Hepatocyte (in vitro differentiated cells): ENCODE measurements at regions not wholly inside any gene's neighbourhood (a gene's known extent, or its start where the extent isn't known, plus 50 kb on each side); places are given as distances from the start of the nearest gene placed in this dataset.

Source experiments
- DNase-seq: peaks from one replicate; pipeline ENCODE4 v3.0.0-alpha.2; 2016; ENCODE audit warnings: low spot score
- H2AFZ ChIP-seq: fragments of 200-600 bp; sonication (generic); 2 replicates; pipeline ENCODE4 v1.6.0; 2016; ENCODE audit warnings: antibody characterized with exemption, mild to moderate bottlenecking
- H3K27ac ChIP-seq: fragments of 200-600 bp; sonication (generic); 2 replicates; pipeline ENCODE4 v1.5.1; 2016; ENCODE audit warnings: mild to moderate bottlenecking
- H3K27me3 ChIP-seq: fragments of 200-600 bp; sonication (generic); 2 replicates; pipeline ENCODE4 v1.6.1; 2016
- H3K36me3 ChIP-seq: fragments of 200-600 bp; sonication (generic); replicated peaks from 2 replicates; pipeline ENCODE4 v1.5.1; 2016; ENCODE audit warnings: low read depth; ENCODE audit not compliant: insufficient read depth
- H3K4me1 ChIP-seq: fragments of 200-600 bp; sonication (generic); 2 replicates; pipeline ENCODE4 v1.5.1; 2016; ENCODE audit warnings: mild to moderate bottlenecking, moderate library complexity; ENCODE audit not compliant: insufficient read depth
- H3K4me2 ChIP-seq: fragments of 200-600 bp; sonication (generic); 2 replicates; pipeline ENCODE4 v1.6.0; 2016
- H3K4me3 ChIP-seq: fragments of 200-600 bp; sonication (generic); 2 replicates; pipeline ENCODE4 v1.5.1; 2016; ENCODE audit warnings: mild to moderate bottlenecking
- H3K79me2 ChIP-seq: fragments of 200-600 bp; sonication (generic); 2 replicates; pipeline ENCODE4 v1.6.0; 2017; ENCODE audit warnings: mild to moderate bottlenecking
- H3K9me2 ChIP-seq: fragments of 200-600 bp; sonication (generic); replicated peaks from 2 replicates; pipeline ENCODE4 v1.6.0; 2017; ENCODE audit warnings: mild to moderate bottlenecking; ENCODE audit not compliant: insufficient read depth
- H3K9me3 ChIP-seq: fragments of 200-600 bp; sonication (generic); 2 replicates; pipeline ENCODE4 v1.5.1; 2016; ENCODE audit warnings: low read depth, mild to moderate bottlenecking
- H4K20me1 ChIP-seq: fragments of 200-600 bp; sonication (generic); 2 replicates; pipeline ENCODE4 v1.6.0; 2016; ENCODE audit warnings: mild to moderate bottlenecking; ENCODE audit not compliant: insufficient read depth, poor library complexity, severe bottlenecking
- CTCF ChIP-seq: fragments of 200-600 bp; sonication (generic); IDR thresholded peaks from 2 replicates; pipeline ENCODE4 v1.5.1; 2016; ENCODE audit warnings: antibody characterized with exemption, mild to moderate bottlenecking; ENCODE audit not compliant: poor library complexity
- EZH2 ChIP-seq: fragments of 200-600 bp; sonication (generic); IDR thresholded peaks from 2 replicates; pipeline ENCODE4 v1.6.1; 2016; ENCODE audit warnings: antibody characterized with exemption, mild to moderate bottlenecking, borderline replicate concordance
- EZH2phosphoT487 ChIP-seq: fragments of 200-600 bp; sonication (generic); IDR thresholded peaks from one replicate; pipeline ENCODE4 v1.6.1; 2018; ENCODE audit warnings: antibody characterized with exemption, mild to moderate bottlenecking, low read depth, moderate library complexity; ENCODE audit not compliant: unreplicated experiment, severe bottlenecking
- WGBS: methylation state at CpG from one replicate; pipeline ENCODE4 v1.1.6; 2016; ENCODE audit warnings: low lambda C conversion rate; ENCODE audit errors: missing lambda C conversion rate; 5-methylcytosine and 5-hydroxymethylcytosine counted together

GRCh38 chr2:33672389-33672788 lies 73.3 kb upstream of the FAM98A start:
- Histone ChIP-seq H4K20me1 (no peaks in the 10 kb centered on the region), H3K36me3 (no peaks in the 10 kb centered on the region), H3K9me2 (no peaks in the 10 kb centered on the region), H3K79me2 (no peaks in the 10 kb centered on the region), H3K9me3 (no peaks in the 10 kb centered on the region), H3K4me2 (no peak overlapping the region), H3K4me1 (no peaks in the 10 kb centered on the region), H2AFZ (no peak overlapping the region), H3K27ac (no peak overlapping the region), H3K4me3 (no peak overlapping the region), H3K27me3 (no peaks in the 10 kb centered on the region)
- 86% methylated on average over 1 of the region's 1 CpG for WGBS
- TF ChIP-seq EZH2phosphoT487 (no peak), EZH2 (no peak), CTCF (no peak)
- DNase-seq, result no peak

GRCh38 chr2:33671198-33671597 lies 72.1 kb upstream of the FAM98A start:
- Histone ChIP-seq H3K79me2 (no peaks in the 10 kb centered on the region), H3K4me2 (no peak overlapping the region), H3K36me3 (no peaks in the 10 kb centered on the region), H4K20me1 (no peaks in the 10 kb centered on the region), H3K4me3 (no peak overlapping the region), H3K27me3 (no peaks in the 10 kb centered on the region), H3K27ac (no peak overlapping the region), H3K9me2 (no peaks in the 10 kb centered on the region), H2AFZ (no peak overlapping the region), H3K4me1 (no peaks in the 10 kb centered on the region), H3K9me3 (no peaks in the 10 kb centered on the region)
- TF ChIP-seq CTCF (no peak), EZH2phosphoT487 (no peak), EZH2 (no peak)
- no peak for DNase-seq
- WGBS, result 90% methylated on average over 2 of the region's 2 CpGs

GRCh38 chr2:33670392-33670937 lies 71.4 kb upstream of the FAM98A start:
- no peak for DNase-seq
- H3K4me3 ChIP-seq, result no peak overlapping the region
- no peaks in the 10 kb centered on the region for H3K9me2 ChIP-seq
- no peaks in the 10 kb centered on the region for H3K79me2 ChIP-seq
- no peak overlapping the region for H2AFZ ChIP-seq
- no peaks in the 10 kb centered on the region for H3K36me3 ChIP-seq
- no peak overlapping the region for H3K4me2 ChIP-seq
- H4K20me1 ChIP-seq, result no peaks in the 10 kb centered on the region
- no peaks in the 10 kb centered on the region for H3K9me3 ChIP-seq
- no peak overlapping the region for H3K27ac ChIP-seq
- WGBS, result 81% methylated on average over 4 of the region's 4 CpGs
- TF ChIP-seq EZH2phosphoT487 (no peak), CTCF (peak; percentile 10)
- H3K4me1 ChIP-seq, result no peaks in the 10 kb centered on the region
- H3K27me3 ChIP-seq, result no peaks in the 10 kb centered on the region

- no peak overlapping the region for H3K27ac ChIP-seq
- peaks cover 4% of the 10 kb centered on the region for H3K9me3 ChIP-seq
- WGBS, result 81% methylated on average over 4 of the region's 4 CpGs
- no peaks in the 10 kb centered on the region for H3K4me1 ChIP-seq
- H2AFZ ChIP-seq, result no peak overlapping the region
- H3K9me2 ChIP-seq, result no peaks in the 10 kb centered on the region
- no peaks in the 10 kb centered on the region for H3K27me3 ChIP-seq
- H4K20me1 ChIP-seq, result no peaks in the 10 kb centered on the region
- no peak overlapping the region for H3K4me3 ChIP-seq
- H3K79me2 ChIP-seq, result no peaks in the 10 kb centered on the region
- DNase-seq, result no peak
- H3K36me3 ChIP-seq, result no peaks in the 10 kb centered on the region
- TF ChIP-seq EZH2, result no peak
- no peak for TF ChIP-seq EZH2phosphoT487
- TF ChIP-seq CTCF, result no peak
- no peak overlapping the region for H3K4me2 ChIP-seq
Observed at GRCh38 chr2:33666879-33667278, 67.8 kb upstream of the FAM98A start.
